ENCODE measurements at regions not wholly inside any gene's neighbourhood (a gene's known extent, or its start where the extent isn't known, plus 50 kb on each side); places are given as distances from the start of the nearest gene placed in this dataset.

GRCh38 chr2:217149087-217149660 is 289.3 kb upstream of the TNP1 start:
- no peak for DNase-seq

DNA sequence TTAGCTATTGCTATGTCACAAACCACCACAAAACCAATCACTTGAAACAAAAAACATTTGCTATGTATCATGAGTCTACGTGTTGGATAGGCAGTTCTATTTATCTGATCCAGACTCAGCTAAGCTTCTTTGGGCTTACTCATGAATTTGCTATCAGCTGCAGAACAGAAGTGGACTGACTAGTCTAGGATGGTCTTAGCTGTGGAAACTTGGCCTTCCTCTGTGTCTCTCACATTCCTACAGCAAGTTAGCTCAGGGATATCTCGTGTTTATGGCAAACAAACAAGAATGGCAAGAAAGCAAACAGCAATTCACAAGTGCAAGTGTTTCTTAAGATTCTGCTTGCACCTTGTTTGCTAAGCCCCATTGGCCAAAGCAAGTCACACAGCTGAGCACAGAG is 288.0 kb upstream of the TNP1 start:
- DNase-seq = no peak

DNA sequence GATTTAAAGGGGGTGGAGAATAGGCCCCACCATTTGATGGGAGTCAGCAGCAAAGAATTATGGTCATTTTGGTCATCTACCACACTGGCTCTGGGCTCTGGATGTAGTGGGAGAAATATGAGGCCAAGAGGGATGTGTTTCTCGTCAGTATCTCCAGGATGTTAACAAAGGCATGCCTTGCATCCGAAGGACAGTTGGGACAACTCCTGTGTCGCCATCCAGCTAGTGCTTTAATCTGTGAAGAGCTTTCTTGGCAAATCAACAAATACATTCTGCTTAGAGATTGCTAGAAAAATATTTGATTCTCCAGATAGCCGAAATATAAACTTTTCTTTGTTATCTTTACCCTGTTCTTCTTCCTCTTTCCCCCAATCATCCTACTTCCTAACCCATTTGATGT is 287.1 kb upstream of the TNP1 start:
- no peak for DNase-seq

- no peak for DNase-seq
These were observed 282.9 kb upstream of the TNP1 start for GRCh38 chr2:217142649-217143266.

- no peak for DNase-seq
These were observed 278.4 kb upstream of the TNP1 start for GRCh38 chr2:217138284-217138683.

DNA sequence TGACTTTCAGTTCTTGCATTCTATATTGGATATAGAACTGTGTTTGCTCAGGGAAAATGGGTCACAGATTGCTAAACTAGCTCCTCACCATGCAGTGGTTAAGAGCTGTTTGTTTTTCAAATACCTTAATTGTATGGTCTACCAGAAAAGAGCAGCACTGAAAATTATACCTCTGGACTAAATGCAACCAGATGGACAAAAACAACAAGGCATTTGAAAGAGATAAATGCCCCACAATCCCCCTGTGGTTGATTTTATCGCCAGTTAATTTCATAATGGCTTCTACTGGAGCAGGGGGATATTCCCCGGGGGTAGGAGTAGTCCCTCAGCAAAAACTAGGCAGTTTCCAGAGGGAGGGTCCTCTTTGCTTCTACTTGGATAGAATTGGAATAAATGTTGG is 267.9 kb upstream of the TNP1 start:
- DNase-seq = no peak

GRCh38 chr2:217125014-217125413 is 265.1 kb upstream of the TNP1 start:
- DNase-seq = no peak

DNA sequence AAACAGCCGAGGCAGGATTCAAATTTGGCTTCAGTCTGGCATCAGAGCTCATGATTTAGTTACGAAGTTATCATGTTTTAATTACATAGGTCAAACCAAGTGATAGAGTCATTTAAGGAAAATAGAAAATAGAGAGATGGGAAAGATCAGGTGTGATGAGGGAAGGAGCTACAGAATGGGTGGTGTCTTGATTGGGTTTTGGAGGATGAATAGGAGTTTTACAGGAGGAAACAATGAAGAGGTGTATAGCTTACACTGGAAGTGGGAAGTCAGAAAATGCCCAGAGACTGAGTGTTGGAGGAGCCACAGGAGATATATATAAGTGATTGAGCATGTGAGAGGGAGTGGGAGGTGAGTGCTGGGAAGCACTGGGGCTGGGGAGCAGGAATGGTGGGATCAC is 264.2 kb upstream of the TNP1 start:
- no peak for DNase-seq

- DNase-seq = no peak
These were observed 261.7 kb upstream of the TNP1 start for GRCh38 chr2:217121565-217121964.

DNA sequence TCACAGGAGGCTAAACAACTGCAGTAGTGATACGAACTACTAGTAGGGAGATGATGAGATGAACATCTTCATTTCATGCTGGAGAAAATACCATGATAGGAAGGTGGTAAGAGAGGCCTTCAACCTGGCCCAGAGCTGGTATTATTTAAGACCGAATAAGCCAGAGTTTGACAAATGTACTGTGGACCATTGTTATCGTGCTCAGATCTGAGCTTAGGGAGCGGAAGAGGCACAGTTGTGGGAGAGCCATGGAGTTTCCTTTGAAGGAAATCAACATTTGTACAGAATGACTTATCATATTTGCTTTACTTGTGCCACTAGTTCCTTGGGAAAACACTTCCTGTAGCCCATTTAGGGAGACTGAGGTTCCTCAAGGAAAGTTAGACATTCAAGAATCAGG is 260.6 kb upstream of the TNP1 start:
- no peak for DNase-seq

GRCh38 chr2:217118559-217119284 is 258.9 kb upstream of the TNP1 start:
- no peak for DNase-seq

DNA sequence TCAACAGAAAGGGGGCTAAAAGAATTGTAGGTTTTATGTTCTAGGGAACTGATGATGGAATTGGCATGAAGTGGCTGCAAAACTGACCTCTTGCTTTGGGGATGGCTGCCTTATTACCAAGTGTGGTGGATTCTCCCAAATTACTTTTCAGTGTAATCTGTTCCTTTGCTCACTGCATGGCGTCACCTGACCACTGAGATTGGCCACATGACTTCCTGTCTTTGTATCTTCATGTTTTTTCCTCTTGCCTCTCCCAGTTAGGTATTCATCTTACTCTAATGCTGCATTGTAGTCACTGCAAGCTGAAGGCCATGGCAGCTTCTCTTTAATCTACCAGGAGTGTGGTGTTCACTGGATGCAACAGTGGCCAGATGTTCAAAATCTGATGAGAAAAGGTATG is 257.7 kb upstream of the TNP1 start:
- DNase-seq = no peak

GRCh38 chr2:217116610-217117009 is 256.7 kb upstream of the TNP1 start:
- no peak for DNase-seq

GRCh38 chr2:217114117-217114516 is 254.3 kb upstream of the TNP1 start:
- no peak for DNase-seq

DNA sequence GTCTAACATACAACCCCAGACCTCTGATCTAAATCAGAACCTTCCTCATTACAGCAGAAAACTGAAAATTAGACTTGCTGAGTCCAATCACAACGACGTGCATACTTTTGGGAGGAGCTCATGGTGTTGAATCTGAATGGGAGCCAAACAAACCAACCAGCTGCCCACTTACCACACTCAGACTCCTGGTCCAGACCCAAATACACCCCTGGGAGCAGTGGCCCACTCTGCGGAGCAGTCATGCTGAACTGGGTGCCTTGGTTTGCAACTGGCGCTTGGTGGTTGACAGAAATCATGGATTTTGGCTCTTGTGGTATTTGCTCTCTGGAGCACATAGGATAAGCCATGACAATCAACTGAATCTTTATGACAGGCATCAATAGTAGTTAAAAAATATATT is 253.6 kb upstream of the TNP1 start:
- no peak for DNase-seq

GRCh38 chr2:217110550-217110949 is 250.7 kb upstream of the TNP1 start:
- DNase-seq = no peak

DNA sequence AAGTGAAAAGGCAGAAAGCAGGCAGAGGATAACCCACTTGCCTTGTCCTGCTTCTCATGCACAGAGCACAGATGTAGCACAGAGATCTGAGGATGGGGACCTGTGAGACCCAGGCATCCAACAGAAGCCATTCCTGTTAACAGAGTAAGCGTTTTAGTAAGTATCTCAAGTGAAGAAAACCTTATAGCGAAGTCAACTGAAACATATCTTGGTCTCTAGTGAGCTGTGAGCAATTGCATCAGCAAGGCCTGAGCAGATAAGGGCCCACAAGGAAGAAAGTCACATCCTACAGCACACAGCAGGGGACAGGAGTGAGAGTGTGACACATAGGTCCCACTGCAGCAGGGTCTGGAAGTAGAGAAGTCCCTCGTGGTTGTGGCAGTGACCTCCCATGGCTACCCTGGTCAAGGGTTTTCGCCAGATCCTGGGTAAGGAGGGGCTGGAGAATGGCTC is 248.7 kb upstream of the TNP1 start:
- DNase-seq = no peak

DNA sequence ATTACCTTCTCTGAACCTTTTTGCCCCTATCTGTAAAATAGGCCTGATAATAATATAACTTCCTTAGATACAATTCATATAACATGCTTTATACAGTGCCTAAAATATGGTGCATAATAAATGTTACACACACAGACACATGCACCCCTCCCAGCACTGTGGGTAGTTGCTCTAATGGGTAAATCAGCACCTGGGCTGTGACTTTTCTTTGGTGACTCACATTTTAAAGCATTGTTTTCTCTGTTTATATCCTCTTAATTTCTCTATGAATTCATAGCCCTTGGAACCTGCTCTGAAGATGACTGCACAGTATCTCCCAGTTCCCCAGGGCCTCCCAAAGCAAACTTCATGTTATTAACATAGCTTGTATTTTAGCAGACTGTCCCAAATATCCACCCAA is 248.2 kb upstream of the TNP1 start:
- DNase-seq = no peak

DNA sequence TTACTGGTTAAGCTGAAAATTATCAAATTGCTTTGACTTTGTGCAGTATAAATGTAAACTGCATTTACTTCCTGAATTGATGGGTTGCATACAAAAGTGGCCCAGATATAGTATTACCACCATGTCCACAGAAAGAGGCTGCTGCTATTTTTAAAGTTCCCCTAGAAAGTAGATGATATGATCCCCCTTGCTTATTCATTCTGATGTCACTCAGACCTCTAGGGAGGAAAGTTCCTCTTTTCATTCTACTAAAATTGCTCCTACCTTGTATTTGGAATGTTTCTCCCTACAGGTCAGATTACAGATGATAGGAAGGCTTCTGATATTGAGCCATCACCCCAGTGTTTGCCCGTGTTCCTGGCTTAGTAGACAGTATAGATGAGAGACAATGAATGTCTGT is 247.6 kb upstream of the TNP1 start:
- no peak for DNase-seq

GRCh38 chr2:217106650-217107014 is 246.8 kb upstream of the TNP1 start:
- DNase-seq = no peak

- DNase-seq = no peak
These were observed 246.1 kb upstream of the TNP1 start for GRCh38 chr2:217105733-217106649.

- no peak for DNase-seq
These were observed 244.1 kb upstream of the TNP1 start for GRCh38 chr2:217103752-217104545.

DNA sequence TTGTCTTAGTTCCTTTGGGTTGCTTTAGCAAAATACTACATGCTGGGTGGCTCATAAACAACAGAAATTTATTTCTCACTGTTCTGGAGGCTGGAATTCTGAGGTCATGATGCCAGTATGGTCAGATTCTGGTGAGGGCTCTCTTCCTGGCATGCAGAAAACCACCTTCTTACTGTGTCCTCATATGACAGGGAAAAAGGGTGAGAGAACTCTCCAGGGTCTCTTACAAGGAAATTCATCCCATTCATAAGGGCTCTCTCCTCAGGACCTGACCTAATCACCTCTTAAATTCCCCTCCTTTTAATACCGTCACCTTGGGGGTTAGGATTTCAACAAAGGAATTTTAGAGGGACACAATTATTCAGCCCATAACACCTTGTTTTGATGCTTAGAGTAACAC is 243.1 kb upstream of the TNP1 start:
- DNase-seq = no peak
